Activated CD4-positive, CD25-positive, alpha-beta regulatory T cell (primary cell): ENCODE measurements at regions not wholly inside any gene's neighbourhood (a gene's known extent, or its start where the extent isn't known, plus 50 kb on each side); places are given as distances from the start of the nearest gene placed in this dataset.

Experiments used
- DNase-seq, 4 experiments: peaks; one replicate each; lab custom pipeline; 2025; lab: John Stamatoyannopoulos, UW

DNA sequence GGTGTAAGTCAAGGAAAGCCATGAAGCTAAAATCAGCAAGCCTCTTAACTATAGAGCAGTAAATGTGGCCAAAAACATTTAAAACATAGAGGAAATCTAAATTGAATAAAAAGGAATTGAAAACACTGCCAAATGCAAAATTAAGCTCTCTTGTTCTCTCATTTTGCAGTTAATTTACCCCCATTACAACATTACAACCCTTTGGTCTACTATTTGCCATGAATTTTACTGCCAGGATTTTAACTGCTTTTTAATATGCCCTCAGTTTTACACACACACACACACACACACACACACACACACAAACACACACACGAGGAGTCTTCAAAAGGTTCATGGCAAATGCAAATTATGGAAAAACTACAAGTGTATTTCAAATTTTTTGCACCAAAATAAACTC, 91.4 kb upstream of the ACO1 start:
- DNase-seq = no peak

DNA sequence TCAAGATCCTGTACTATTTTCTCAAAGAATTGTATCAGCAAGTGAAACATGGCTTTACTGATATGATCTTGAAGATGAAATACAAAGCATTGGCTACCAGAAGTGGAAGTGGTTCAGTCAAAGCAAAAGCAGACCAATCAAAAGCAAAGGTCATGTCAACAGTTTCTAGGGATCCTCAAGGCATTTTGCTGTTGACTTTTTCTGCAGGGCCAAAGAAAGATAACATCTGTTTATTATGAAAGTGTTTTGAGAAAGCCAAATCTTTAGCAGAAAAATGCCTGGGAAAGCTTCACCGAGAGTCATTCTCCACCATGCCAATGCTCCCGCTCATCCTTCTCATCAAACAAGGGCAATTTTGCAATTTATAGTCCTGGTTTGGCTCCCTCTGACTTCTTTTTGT, 90.3 kb upstream of the ACO1 start:
- no peak for DNase-seq

DNA sequence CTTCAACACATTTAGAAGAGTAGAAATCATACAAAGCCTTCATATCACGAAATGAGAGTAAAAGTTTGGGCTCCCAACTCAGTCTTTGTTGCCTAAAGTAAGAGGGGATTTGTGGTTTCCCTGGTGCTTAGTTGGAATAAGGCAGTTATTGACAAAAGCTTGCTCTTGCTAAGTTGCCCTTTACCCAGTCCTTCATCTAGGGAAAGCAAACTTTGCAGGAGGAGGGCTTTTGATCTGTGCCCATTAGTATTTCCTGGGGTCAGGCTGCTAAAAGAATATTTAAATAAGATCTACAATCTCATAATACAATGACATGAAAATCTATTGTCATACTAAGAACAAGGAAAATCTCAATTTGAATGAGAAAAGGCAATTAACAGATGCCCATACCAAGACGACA, 84.1 kb upstream of the ACO1 start:
- DNase-seq = no peak

DNA sequence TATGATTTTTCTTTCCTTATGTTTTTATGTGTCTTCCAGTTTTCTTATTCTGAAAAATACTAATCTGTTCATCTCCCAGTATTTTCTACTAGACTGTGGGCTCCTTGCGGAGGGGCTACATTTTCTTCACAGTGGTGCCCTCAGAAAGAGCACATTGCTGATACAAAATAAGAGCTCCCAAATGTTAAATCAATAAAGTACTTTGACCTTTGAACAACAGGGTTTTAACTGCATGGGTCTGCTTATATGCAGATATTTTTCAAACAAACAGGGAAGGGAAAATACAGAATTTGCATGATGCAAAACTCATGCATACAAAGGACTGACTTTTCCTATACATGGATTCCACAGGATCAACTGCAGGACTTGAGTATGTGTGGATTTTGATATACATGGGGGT, 79.9 kb upstream of the ACO1 start:
- no peak for DNase-seq

DNA sequence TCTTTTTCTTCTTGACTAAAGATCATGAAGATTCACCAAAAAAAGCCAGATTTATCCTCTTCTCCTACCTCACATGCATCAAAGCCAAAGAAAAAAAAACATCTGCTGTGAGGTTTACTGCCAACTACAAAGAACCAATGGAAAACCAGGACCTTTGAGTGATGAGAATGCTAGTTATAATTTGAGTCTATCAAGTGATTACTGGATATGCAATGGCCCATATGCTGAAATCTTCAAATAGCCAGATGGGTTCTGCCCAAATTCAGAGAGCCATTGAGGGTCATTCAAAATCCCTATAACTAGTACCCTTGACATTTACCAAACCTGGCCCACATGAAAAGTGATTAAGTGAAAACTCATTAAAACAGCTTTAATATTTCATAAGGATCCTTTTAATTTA, 78.4 kb upstream of the ACO1 start:
- DNase-seq = no peak

DNA sequence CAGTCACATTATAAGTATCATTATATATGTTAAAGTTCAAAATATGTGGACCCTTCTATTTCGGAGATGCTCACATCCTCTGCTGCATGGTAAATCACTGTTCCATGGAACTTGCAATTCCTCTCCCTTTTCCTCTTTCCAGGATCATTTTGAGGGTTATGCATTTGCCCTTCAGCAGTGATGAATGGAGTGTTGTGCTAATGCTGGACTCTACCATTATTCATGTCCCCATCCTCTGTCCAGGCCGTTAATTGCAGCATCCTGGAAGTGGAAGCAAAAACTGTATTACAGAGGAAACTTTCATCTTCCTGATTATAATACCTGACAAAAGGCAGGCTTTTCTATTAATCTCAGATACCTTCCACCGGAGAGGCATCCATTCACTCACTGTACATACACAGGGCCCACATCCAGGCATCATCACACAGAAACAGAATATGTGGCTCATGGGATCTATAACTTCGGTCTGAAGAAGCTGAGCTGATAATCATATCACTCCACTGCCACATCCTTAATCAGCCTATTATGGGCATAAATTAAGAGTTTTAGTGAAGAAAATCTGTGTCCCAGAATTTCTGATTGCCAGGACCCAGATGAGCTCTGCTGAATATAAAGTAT, 65.0 kb upstream of the ACO1 start:
- no peak for DNase-seq

DNA sequence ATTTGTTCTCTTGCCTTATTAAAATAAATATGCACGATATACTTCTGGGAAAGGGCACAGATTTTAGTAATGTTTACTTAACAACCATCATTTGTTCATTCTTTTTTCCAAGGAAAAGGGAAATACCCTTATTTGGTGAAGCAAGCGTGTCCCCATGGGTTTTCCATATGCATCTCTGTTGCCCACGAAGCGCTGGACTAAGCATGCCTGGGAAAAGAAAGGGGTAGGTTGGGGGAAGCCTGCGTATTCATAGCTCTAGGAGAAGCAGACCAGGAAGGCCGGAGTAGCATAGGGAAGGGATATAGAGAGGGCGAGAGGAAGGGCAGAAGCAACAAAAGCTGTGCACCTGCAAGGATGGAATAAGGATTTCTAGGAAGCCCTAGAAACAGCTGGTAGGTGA, 61.8 kb upstream of the ACO1 start:
- no peak for DNase-seq

DNA sequence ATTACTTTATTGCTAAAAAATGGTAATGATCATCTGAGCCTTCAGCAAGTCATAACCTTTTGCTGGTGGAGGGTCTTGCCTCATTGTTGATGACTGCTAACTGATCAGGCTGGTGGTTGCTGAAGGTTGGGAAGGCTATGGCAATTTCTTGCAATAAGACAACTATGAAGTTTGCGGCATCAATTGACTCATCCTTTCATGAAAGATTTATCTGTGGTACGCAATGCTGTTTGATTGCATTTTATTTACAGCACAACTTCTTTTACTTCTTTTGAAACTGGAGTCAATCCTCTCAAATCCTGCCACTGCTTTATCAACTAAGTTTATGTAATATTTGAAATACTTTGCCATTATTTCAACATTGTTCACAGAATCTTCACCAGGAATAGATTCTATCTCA, 58.3 kb upstream of the ACO1 start:
- DNase-seq = no peak

DNA sequence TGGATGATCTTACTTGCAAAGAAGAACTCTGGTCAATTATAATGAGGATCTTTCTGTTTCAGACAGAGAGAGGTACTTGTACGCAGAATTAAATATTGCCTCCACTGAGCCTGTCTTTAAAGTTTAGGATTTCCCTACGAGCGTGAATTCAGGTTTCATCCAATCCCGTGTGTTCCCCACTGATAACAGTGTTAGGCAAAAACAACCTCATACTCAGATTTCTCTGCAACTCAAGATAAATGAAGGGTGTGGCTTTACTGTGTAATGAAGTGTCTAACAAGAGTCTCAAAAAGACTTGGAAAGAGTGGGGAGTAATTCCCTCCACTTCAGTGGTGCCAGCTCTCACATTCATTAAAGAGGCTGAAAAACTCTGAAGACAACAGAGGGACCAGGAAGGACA, 53.2 kb upstream of the ACO1 start:
- DNase-seq = no peak

DNA sequence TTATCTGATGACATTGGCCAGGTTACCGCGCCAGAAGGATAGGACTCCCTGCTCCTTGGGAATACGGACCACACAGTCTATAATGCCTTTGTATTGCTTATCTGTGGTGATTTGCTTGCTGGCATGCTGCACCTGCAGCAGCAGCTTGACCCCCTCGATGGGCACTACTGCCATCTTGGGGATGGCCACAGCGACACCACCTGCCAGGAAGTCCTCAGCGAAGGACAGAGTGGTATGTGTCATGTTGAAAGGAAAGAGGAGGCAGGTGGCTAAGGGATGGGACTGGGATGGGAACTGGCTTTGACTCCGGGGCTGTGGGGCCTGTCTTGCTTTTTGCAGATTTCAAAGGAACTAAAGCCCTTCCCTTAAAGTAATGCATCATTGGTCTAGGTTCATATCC, 50.3 kb upstream of the ACO1 start:
- DNase-seq = no peak
